Transverse colon (tissue), 4 donors: ENCODE measurements at regions not wholly inside any gene's neighbourhood (a gene's known extent, or its start where the extent isn't known, plus 50 kb on each side); places are given as distances from the start of the nearest gene placed in this dataset.

Experiments
- DNase-seq: peaks from one replicate; pipeline ENCODE4 v3.0.0-alpha.2; 2019
- H3K27ac ChIP-seq, 4 donors: fragments of 200-600 bp; sonication (generic); 2 replicates each; pipeline ENCODE4 v1.5.1; 2016 to 2018; ENCODE audit warnings: inconsistent platforms in 4 of 4
- H3K27me3 ChIP-seq: fragments of 200-600 bp; sonication (generic); 2 replicates; pipeline ENCODE4 v1.5.1; 2017; ENCODE audit warnings: inconsistent platforms
- H3K36me3 ChIP-seq, 4 donors: fragments of 200-600 bp; sonication (generic); 2 replicates each; pipeline ENCODE4 v1.5.1; 2017 to 2019; ENCODE audit warnings: inconsistent platforms in 4 of 4
- H3K4me1 ChIP-seq, 4 donors: fragments of 200-600 bp; sonication (generic); 2 replicates each; pipeline ENCODE4 v1.5.1; 2017 to 2020; ENCODE audit warnings: inconsistent platforms in 4 of 4
- H3K4me3 ChIP-seq, 4 donors: fragments of 200-600 bp; sonication (generic); 1 replicate in 1 of 4; 2 replicates in 3 of 4; pipeline versions ENCODE4 v1.5.1 to v1.6.1; 2017 to 2019; ENCODE audit warnings: inconsistent platforms in 4 of 4
- H3K9me3 ChIP-seq, 2 donors: fragments of 200-600 bp; sonication (generic); 2 replicates each; pipeline ENCODE4 v1.5.1; 2017 to 2019; ENCODE audit warnings: inconsistent platforms in 2 of 2
- CTCF ChIP-seq, 5 experiments: fragments of 200-600 bp in 3 of 5; fragments of 450-650 bp in 2 of 5; sonication (generic) in 3 of 5; IDR thresholded peaks; 1 replicate in 2 of 5; 2 replicates in 3 of 5; pipeline ENCODE4 v1.5.1; 2016 to 2017; ENCODE audit warnings: antibody characterized with exemption in 5 of 5, inconsistent platforms in 3 of 5, mild to moderate bottlenecking in 2 of 5, moderate library complexity in 1 of 5
- EP300 ChIP-seq: sonication (generic); formaldehyde crosslinking; IDR thresholded peaks from one replicate; pipeline ENCODE4 v1.6.1; 2017; ENCODE audit warnings: antibody characterized with exemption, low read depth
- POLR2A ChIP-seq: fragments of 450-650 bp; IDR thresholded peaks from one replicate; pipeline ENCODE4 v1.6.1; 2016; ENCODE audit warnings: antibody characterized with exemption, mild to moderate bottlenecking, moderate library complexity
- POLR2AphosphoS5 ChIP-seq, 3 donors: sonication (generic); formaldehyde crosslinking; IDR thresholded peaks; one replicate each; pipeline ENCODE4 v1.6.1; 2016; ENCODE audit warnings: antibody characterized with exemption in 3 of 3
- WGBS, 2 donors: methylation state at CpG; one replicate each; pipeline ENCODE4 v1.1.5; 2018; ENCODE audit warnings: low coverage in 1 of 2; 5-methylcytosine and 5-hydroxymethylcytosine counted together
- in situ Hi-C, 4 donors: fragments of 200-750 bp; cut with MboI; loops; one replicate each; pipeline versions ENCODE4 v1.15.0 to v1.15.1; 2017; ENCODE audit warnings: low sequenced_read_pairs in 3 of 4, low pct_ligation_motif_present in 1 of 4, low pct_unique_long_range_greater_than_20kb in 1 of 4
- intact Hi-C: fragments of 100-400 bp; cut with DNase I; formaldehyde crosslinking; loops from one replicate; pipeline ENCODE4 v1.15.1; 2023; ENCODE audit warnings: low total_unique reads

- TF ChIP-seq CTCF (IDR thresholded peaks at IDR 0.05) (no peak), EP300 (no peak), POLR2AphosphoS5 (IDR thresholded peaks at IDR 0.05) (no peak), POLR2A (no peak)
- no peaks in the 10 kb centered on the region for H3K4me1 ChIP-seq
- H3K4me3 ChIP-seq: no peak overlapping the region
- DNase-seq: no peak
- no peaks in the 10 kb centered on the region for H3K27me3 ChIP-seq
- H3K9me3 ChIP-seq: no peaks in the 10 kb centered on the region
- intact Hi-C loops: no loop called here
- no peak overlapping the region for H3K27ac ChIP-seq
- 64 to 70% methylated on average over 4 of the region's 4 CpGs for WGBS, 2 donors
- no peaks in the 10 kb centered on the region for H3K36me3 ChIP-seq
- in situ Hi-C loops: no loop called here
Observed at GRCh38 chr17:72284806-72285205, 164.0 kb downstream of the SOX9 start.

DNA sequence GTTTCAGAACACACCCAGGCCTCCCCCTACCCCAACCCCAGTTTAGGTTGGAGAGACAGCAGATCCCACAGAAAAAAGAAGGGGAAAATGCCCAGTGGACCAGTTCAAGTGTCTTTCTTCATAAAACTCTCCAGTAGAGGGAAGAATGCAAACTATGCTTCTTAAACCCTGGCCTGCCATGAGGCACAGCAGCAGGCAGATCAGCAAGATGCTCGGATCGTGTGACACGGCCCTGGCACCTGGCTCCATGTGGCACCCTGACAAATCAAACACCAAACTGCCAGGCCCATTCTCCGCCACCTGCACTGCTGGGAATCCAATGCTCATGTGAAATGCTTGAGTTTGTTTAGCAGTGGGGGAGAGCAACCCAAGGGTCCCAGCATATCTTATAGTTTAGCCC, 166.8 kb downstream of the SOX9 start:
- no peaks in the 10 kb centered on the region for H3K27me3 ChIP-seq
- H3K27ac ChIP-seq: no peak overlapping the region
- no peaks in the 10 kb centered on the region for H3K4me1 ChIP-seq
- no peaks in the 10 kb centered on the region for H3K36me3 ChIP-seq
- in situ Hi-C loops (no loop called here), intact Hi-C loops (no loop called here)
- H3K4me3 ChIP-seq: no peak overlapping the region
- WGBS, 2 donors: 53% methylated on average over 4 of the region's 4 CpGs; no CpG with 5 or more reads in 1 of the 2 donors
- no peaks in the 10 kb centered on the region for H3K9me3 ChIP-seq
- no peak for TF ChIP-seq POLR2A
- TF ChIP-seq CTCF (IDR thresholded peaks at IDR 0.05): no peak
- no peak for TF ChIP-seq POLR2AphosphoS5 (IDR thresholded peaks at IDR 0.05)
- no peak for TF ChIP-seq EP300
- DNase-seq: no peak

DNA sequence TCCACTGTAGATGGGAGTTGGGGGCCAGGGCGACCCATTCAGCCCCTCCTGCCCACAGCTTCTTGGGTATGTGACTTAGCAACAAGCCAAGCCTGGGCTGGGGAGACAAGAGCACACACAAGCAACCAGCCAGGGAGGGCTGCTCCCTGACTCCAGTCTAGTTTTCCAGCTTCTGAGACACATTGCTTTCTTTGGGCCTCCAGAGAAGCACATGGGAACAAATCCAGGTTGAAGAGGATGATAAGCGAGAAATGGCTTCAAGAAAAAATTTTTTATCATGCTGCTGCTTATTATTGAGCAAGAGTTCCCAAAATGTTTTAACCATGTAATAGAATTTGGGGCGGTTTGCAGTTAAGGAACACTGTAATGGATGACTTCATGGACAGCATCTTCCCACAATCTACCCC, 173.7 kb downstream of the SOX9 start:
- no peaks in the 10 kb centered on the region for H3K9me3 ChIP-seq
- TF ChIP-seq CTCF (IDR thresholded peaks at IDR 0.05) (no peak), EP300 (no peak), POLR2A (no peak)

DNA sequence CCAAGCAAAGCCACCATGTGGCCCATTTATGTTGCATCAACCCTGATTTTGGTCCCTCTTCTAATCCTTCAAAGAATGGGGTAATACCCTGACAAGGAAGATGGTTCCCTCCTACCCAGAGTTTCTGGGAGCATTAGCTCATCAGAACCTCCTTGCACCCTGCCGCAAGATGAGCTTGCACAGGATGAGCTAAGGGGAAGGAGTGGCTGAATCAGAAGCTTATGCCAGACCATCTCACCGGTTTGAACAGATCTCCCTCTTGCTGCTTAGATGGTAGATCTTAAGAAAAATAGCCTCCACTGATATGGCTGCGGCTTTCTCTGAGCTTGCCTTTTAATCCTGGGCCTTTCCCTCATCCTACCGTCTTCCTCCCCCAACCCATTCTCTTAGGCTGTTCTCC, 175.1 kb downstream of the SOX9 start:
- TF ChIP-seq POLR2AphosphoS5 (IDR thresholded peaks at IDR 0.05) (no peak), EP300 (no peak), CTCF (IDR thresholded peaks at IDR 0.05) (no peak)
- Histone ChIP-seq H3K27ac (no peak overlapping the region), H3K27me3 (no peaks in the 10 kb centered on the region), H3K4me3 (no peak overlapping the region), H3K9me3 (no peaks in the 10 kb centered on the region), H3K4me1 (no peaks in the 10 kb centered on the region), H3K36me3 (no peaks in the 10 kb centered on the region)
- no peak for DNase-seq
- WGBS, 2 donors: 91% methylated on average over 4 of the region's 4 CpGs; no CpG with 5 or more reads in 1 of the 2 donors
- in situ Hi-C loops (no loop called here), intact Hi-C loops (no loop called here)

More for the DNA sequence above, 173.7 kb downstream of the SOX9 start:
- in situ Hi-C loops: no loop called here
- H3K4me3 ChIP-seq: no peak overlapping the region
- H3K27ac ChIP-seq: no peak overlapping the region
- H3K4me1 ChIP-seq: no peaks in the 10 kb centered on the region
- 86 to 100% methylated on average over 1 to 3 of the region's 3 CpGs for WGBS, 2 donors
- DNase-seq: no peak
- H3K36me3 ChIP-seq: no peaks in the 10 kb centered on the region
- no peaks in the 10 kb centered on the region for H3K27me3 ChIP-seq
- intact Hi-C loops: no loop called here
